HG03066 (cell line): ENCODE measurements at regions not wholly inside any gene's neighbourhood (a gene's known extent, or its start where the extent isn't known, plus 50 kb on each side); places are given as distances from the start of the nearest gene placed in this dataset.
"Not testable (repeated sequence)": the region's sequence is repeated elsewhere in the genome, so short reads cannot be mapped to it uniquely, and the experiment has no call there.

Experiments
- ATAC-seq: cut with Tn5 transposase; IDR thresholded peaks from one replicate; pipeline ENCODE4 v1.9.1; 2021; ENCODE audit warnings: low read depth; ENCODE audit not compliant: unreplicated experiment

GRCh38 chr11:91124363-91124762 lies 901.5 kb upstream of the CHORDC1 start:
- no peak for ATAC-seq

- no peak for ATAC-seq
Measured at GRCh38 chr11:91115116-91115515, 892.3 kb upstream of the CHORDC1 start.

DNA sequence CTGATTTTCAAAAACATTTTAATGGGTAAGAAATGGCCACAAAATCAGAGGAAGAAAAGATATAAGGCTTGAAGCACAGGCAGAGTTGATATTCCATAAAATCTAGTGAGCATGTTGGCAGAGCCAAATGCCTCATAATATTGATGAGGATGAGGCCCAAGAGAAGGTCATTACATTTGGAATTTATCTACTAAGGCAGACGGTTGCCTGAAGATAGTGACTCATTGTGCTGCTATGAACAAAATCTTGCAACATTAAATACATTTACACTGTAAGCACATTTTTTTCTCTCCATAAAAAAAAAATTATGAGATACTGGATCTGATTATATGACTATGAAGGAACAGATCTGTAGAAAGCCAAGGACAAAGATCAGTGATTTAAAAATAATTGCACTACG lies 881.4 kb upstream of the CHORDC1 start:
- no peak for ATAC-seq

DNA sequence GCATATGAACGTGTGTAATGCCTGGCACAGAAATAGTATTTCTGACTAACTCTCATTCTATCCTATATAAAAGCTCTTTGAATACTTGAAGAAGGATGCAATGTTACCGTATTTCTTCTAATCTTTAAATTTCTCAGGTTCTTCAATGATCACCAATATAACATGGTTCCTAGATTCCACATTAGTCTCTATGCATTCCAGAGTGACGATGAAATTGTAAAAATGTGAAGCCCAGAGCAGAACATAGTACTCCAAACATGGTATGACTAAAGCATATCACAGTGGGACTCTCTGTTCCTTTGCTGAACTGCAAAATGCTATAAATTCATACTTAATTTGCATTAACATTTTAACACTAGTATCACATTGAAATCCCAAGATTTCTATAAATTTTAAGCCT lies 877.6 kb upstream of the CHORDC1 start:
- no peak for ATAC-seq

DNA sequence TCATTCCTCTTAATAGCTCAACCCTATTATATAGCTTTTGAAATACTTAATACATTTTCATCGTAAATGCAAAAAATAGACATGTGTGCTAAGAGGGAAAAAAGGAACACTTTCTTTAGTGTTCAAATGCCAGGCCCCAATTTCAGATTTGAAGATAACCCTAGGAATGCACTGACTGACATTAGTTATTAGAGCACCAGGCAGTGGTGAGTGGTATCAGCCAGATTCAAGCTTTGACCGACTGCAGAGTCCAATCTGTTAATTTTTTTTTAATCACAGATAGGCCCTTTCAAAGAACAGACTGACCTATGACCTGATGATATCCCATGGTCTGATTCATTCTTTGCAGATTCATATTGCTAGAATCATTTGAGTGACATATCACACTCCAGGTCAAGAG lies 874.2 kb upstream of the CHORDC1 start:
- no peak for ATAC-seq

- ATAC-seq, result no peak
Measured at GRCh38 chr11:91093141-91093540, 870.3 kb upstream of the CHORDC1 start.

- no peak for ATAC-seq
Measured at GRCh38 chr11:91091563-91091962, 868.7 kb upstream of the CHORDC1 start.

DNA sequence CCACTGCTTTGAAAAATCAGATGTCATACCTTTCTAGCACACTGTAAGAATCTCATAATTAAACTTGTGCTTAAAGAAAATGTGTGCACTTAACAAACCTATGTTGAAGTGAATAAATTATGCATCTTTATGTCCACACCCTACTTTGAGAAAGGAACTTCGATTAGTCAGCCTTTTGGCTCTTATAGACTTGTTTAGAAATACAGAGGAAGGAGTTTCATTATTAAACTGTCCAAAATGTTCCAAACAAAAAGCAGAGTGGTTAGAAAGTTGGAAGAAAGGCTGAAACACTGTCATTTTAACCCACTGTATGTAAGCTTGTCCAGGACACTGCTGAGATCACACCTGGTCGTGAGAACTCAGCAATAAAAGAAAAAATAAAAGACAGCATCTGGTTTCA lies 863.2 kb upstream of the CHORDC1 start:
- ATAC-seq, result no peak

DNA sequence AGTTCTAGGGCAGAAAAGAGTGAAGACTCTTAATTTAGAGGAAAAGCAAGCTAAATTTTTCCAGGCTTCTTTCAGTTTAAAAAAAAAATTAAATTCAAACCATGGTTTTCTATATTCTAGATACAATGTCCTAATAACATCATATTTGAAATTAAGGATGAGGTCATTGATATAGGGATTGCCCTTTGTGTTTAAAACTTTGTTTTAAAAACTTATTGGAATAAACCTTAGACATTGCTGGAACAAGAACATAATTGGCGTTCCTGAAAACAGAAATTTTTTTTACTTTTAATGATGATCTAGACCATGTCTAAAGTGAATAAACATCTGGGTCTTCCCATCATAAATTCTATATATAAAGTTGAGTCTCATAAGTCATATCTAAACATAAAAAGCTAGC lies 859.4 kb upstream of the CHORDC1 start:
- no peak for ATAC-seq

GRCh38 chr11:91081440-91082043 lies 858.7 kb upstream of the CHORDC1 start:
- ATAC-seq, result no peak

DNA sequence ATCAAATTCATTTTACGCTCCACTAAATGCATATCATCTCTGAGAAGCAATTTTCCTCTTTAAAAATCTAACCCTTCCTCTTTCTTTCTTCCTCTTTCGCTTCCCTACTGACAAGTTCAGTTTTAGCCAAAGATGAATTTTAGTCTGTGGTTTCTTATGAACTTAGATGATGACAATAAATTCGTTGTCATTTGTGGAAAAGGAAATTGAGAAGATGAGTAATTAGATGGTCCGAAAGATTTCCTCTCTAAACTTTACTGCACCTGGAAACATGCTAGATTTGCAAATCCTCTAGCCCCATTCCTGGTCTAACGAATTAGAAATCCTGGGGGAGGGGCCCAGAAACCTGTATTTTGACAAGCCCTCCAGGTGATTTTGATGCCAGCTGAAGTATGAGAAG lies 855.4 kb upstream of the CHORDC1 start:
- no peak for ATAC-seq

GRCh38 chr11:91075032-91075695 lies 852.3 kb upstream of the CHORDC1 start:
- no peak for ATAC-seq

DNA sequence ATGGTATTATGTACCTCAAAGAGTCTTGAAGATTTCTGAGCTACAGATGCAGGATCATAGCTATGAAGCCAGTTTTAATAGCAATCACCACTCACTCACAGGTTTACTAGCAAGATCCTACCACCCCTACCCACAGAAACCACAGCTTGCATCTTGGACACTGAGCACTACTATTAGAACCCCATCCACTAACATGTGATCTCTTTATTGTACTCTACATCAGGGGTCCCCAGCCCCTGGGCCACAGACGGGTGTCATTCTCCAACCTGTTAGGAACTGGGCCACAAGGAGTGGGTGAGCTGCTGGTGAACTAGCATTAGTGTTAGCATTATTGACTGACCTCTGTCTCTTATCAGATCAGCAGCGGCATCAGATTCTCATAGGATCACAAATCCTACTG lies 844.8 kb upstream of the CHORDC1 start:
- ATAC-seq, result no peak

GRCh38 chr11:91066456-91067047 lies 843.7 kb upstream of the CHORDC1 start:
- ATAC-seq, result no peak

- ATAC-seq, result not testable (repeated sequence)
Measured at GRCh38 chr11:91063399-91063798, 840.5 kb upstream of the CHORDC1 start.

GRCh38 chr11:91047882-91048281 lies 825.0 kb upstream of the CHORDC1 start:
- no peak for ATAC-seq

DNA sequence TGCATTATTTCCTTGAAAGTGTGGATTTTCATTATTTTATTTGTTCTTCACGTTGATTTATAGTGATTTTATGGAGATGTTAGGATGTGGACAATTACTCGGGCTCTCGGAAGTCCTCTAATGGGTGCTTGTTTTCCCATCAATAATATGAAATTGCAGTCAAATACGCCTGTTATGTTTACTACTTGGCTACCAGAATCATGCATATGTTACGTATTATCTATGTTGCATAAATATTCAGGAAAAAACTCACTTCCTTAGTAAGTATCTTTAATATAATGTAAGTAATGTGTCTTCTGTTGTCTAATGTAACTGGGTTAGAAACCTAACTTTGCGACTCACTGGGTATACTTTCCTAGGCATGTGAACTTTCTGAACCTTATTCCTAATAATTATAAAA lies 823.4 kb upstream of the CHORDC1 start:
- ATAC-seq, result no peak

DNA sequence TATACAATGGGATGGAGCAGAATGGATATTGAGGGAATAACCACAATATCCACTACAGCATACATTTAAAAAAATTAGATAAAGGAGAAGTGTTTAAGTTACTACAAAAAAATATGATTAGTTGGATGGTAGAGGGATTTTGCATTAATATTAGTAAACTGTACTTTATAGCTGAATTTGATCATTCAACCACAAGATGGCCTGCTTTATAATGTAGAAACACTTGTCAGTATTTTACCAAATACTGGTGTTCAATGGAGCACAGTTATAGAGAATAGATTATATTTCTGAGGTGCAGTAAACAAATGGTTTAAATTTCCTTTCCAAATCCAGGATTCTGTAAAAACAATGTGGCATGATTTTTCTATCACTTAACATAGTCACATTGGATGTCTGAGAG lies 818.8 kb upstream of the CHORDC1 start:
- no peak for ATAC-seq

- no peak for ATAC-seq
Measured at GRCh38 chr11:91023731-91024130, 800.9 kb upstream of the CHORDC1 start.

GRCh38 chr11:91011503-91011902 lies 788.7 kb upstream of the CHORDC1 start:
- no peak for ATAC-seq

DNA sequence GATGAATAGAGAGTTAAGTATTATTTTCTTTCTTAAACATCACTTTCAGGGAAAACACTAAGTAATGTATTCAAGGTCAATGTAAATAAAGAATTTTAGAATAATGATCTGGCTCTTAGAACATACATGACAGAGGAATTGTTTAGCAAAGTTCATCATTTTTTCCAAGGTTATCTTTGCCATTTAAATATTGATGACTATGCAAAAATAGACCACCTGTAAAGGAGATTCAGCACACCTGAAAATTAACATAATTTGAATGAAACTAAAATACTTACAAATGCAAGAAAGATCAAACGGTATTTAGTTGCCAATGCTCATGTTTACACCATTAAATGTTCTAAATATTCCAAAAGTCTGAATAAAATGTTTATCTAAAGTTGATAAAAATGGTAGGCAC lies 782.6 kb upstream of the CHORDC1 start:
- ATAC-seq, result no peak

DNA sequence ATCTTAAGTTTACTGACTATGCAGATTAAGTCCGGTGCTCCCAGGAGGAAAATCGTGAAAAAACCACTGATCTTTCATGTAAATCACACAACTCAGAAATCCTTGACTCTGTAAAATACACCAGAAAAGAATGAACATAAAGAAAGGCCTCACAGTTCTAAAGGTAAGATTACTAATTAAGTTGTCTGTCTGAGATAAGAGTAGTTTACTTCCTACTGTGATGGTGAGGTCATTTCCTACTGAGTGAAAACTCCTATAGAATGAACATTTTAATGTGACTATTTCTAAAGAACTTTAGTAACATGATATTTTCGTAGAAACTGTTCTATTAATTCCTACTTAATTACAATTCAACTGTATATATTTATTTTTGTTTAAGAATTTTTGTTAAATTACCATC lies 774.4 kb upstream of the CHORDC1 start:
- no peak for ATAC-seq
